ENCODE measurements at regions not wholly inside any gene's neighbourhood (a gene's known extent, or its start where the extent isn't known, plus 50 kb on each side); places are given as distances from the start of the nearest gene placed in this dataset.
"Not testable (repeated sequence)": the region's sequence is repeated elsewhere in the genome, so short reads cannot be mapped to it uniquely, and the experiment has no call there.

- no peak for DNase-seq
Observed at GRCh38 chr11:103585911-103586310, 450.5 kb upstream of the DDI1 start.

- no peak for DNase-seq
Observed at GRCh38 chr11:103586756-103587155, 449.7 kb upstream of the DDI1 start.

- no peak for DNase-seq
Observed at GRCh38 chr11:103587901-103588788, 448.3 kb upstream of the DDI1 start.

GRCh38 chr11:103591554-103591953, 444.9 kb upstream of the DDI1 start:
- DNase-seq = no peak

GRCh38 chr11:103594283-103594682, 442.2 kb upstream of the DDI1 start:
- DNase-seq = no peak

- no peak for DNase-seq
Observed at GRCh38 chr11:103596315-103596714, 440.1 kb upstream of the DDI1 start.

GRCh38 chr11:103601225-103601846, 435.1 kb upstream of the DDI1 start:
- peak; percentile 41 for DNase-seq

- no peak for DNase-seq
Observed at GRCh38 chr11:103602840-103603239, 433.6 kb upstream of the DDI1 start.

GRCh38 chr11:103604310-103604709, 432.1 kb upstream of the DDI1 start:
- no peak for DNase-seq

GRCh38 chr11:103608566-103608965, 427.9 kb upstream of the DDI1 start:
- DNase-seq = no peak

GRCh38 chr11:103609117-103610066, 427.0 kb upstream of the DDI1 start:
- no peak for DNase-seq

- no peak for DNase-seq
Observed at GRCh38 chr11:103610435-103610834, 426.0 kb upstream of the DDI1 start.

- DNase-seq = not testable (repeated sequence)
Observed at GRCh38 chr11:103611526-103612260, 424.7 kb upstream of the DDI1 start.

GRCh38 chr11:103612451-103612850, 424.0 kb upstream of the DDI1 start:
- not testable (repeated sequence) for DNase-seq

GRCh38 chr11:103616586-103616985, 419.9 kb upstream of the DDI1 start:
- not testable (repeated sequence) for DNase-seq

- no peak for DNase-seq
Observed at GRCh38 chr11:103618528-103618927, 417.9 kb upstream of the DDI1 start.

GRCh38 chr11:103619480-103619879, 417.0 kb upstream of the DDI1 start:
- no peak for DNase-seq

GRCh38 chr11:103619938-103620337, 416.5 kb upstream of the DDI1 start:
- no peak for DNase-seq

GRCh38 chr11:103622296-103622695, 414.1 kb upstream of the DDI1 start:
- DNase-seq = no peak

GRCh38 chr11:103623933-103624332, 412.5 kb upstream of the DDI1 start:
- DNase-seq = no peak

- no peak for DNase-seq
Observed at GRCh38 chr11:103624708-103625623, 411.5 kb upstream of the DDI1 start.
